Gastroesophageal sphincter (tissue), 3 donors: ENCODE measurements at regions not wholly inside any gene's neighbourhood (a gene's known extent, or its start where the extent isn't known, plus 50 kb on each side); places are given as distances from the start of the nearest gene placed in this dataset.
A peak's percentile ranks its signal among the peaks of the same experiment; 100 is the strongest.

Source experiments
- CTCF ChIP-seq, 4 experiments: fragments of 200-600 bp in 2 of 4; fragments of 450-650 bp in 2 of 4; sonication (generic) in 1 of 4; IDR thresholded peaks; one replicate each; pipeline ENCODE4 v1.5.1; 2017 to 2019; ENCODE audit warnings: antibody characterized with exemption in 4 of 4, mild to moderate bottlenecking in 2 of 4, moderate library complexity in 2 of 4
- POLR2A ChIP-seq, 2 donors: fragments of 450-650 bp; IDR thresholded peaks; one replicate each; pipeline ENCODE4 v1.6.1; 2017; ENCODE audit warnings: antibody characterized with exemption in 2 of 2, mild to moderate bottlenecking in 2 of 2, moderate library complexity in 1 of 2
- POLR2AphosphoS5 ChIP-seq: sonication (generic); formaldehyde crosslinking; IDR thresholded peaks from one replicate; pipeline ENCODE4 v1.6.1; 2017; ENCODE audit warnings: antibody characterized with exemption

GRCh38 chr15:38683382-38684242, 119.0 kb upstream of the RASGRP1 start:
- peak; percentile 45 to 68 (median 59) for TF ChIP-seq CTCF (IDR thresholded peaks at IDR 0.05)
- no peak for TF ChIP-seq POLR2AphosphoS5
- TF ChIP-seq POLR2A (IDR thresholded peaks at IDR 0.05) = no peak
